ENCODE measurements at regions not wholly inside any gene's neighbourhood (a gene's known extent, or its start where the extent isn't known, plus 50 kb on each side); places are given as distances from the start of the nearest gene placed in this dataset.

DNA sequence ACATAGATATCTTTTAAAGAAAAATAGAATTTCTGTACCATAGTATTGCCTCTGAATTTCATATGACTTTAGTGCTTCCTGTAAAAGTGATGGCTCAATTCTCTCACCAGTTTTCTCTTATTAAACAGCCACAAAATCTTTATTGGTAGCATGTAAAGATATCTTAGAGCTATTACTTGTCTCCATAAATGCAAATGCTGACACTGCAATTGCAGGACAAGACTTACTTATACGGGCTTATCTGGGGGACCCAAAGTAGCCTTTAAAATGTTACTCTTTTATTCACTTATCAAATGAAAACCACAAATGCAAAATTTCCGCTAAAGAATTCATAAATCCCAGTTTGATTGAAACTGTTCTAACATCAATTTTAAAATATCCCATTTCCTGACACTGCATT is 287.1 kb upstream of the SPTLC3 start:
- TF ChIP-seq NFIC (IDR thresholded peaks at IDR 0.05) (no peak), YY1 (IDR thresholded peaks at IDR 0.05; ENCODE audit: low read depth) (no peak), TCF12 (IDR thresholded peaks at IDR 0.05; ENCODE audit: low read depth) (no peak)

Measured in Ishikawa (cell line).